NCI-H1436 treated with DMSO at 0.1 percent for 48 hours (cell line): ENCODE measurements at regions not wholly inside any gene's neighbourhood (a gene's known extent, or its start where the extent isn't known, plus 50 kb on each side); places are given as distances from the start of the nearest gene placed in this dataset.

Experiments used
- DNase-seq: peaks from one replicate; lab custom pipeline; 2025; lab: John Stamatoyannopoulos, UW

GRCh38 chr1:239886266-239886665 is 205.4 kb upstream of the FMN2 start:
- DNase-seq: no peak

GRCh38 chr1:239888639-239889038 is 203.0 kb upstream of the FMN2 start:
- no peak for DNase-seq

- no peak for DNase-seq
Measured at GRCh38 chr1:239891621-239892358, 199.9 kb upstream of the FMN2 start.

- no peak for DNase-seq
Measured at GRCh38 chr1:239892602-239893001, 199.1 kb upstream of the FMN2 start.

GRCh38 chr1:239893127-239893731 is 198.5 kb upstream of the FMN2 start:
- no peak for DNase-seq

GRCh38 chr1:239896569-239896968 is 195.1 kb upstream of the FMN2 start:
- DNase-seq: no peak

GRCh38 chr1:239896980-239897379 is 194.7 kb upstream of the FMN2 start:
- DNase-seq: no peak

- no peak for DNase-seq
Measured at GRCh38 chr1:239897458-239897857, 194.2 kb upstream of the FMN2 start.

GRCh38 chr1:239898062-239898730 is 193.5 kb upstream of the FMN2 start:
- peak; percentile 58 for DNase-seq

GRCh38 chr1:239899747-239900146 is 191.9 kb upstream of the FMN2 start:
- no peak for DNase-seq

GRCh38 chr1:239906394-239906793 is 185.3 kb upstream of the FMN2 start:
- DNase-seq: no peak

GRCh38 chr1:239909898-239910297 is 181.8 kb upstream of the FMN2 start:
- DNase-seq: no peak

GRCh38 chr1:239912471-239912870 is 179.2 kb upstream of the FMN2 start:
- no peak for DNase-seq

GRCh38 chr1:239913141-239913585 is 178.5 kb upstream of the FMN2 start:
- no peak for DNase-seq

GRCh38 chr1:239914751-239915231 is 176.9 kb upstream of the FMN2 start:
- DNase-seq: no peak

- no peak for DNase-seq
Measured at GRCh38 chr1:239918634-239919033, 173.0 kb upstream of the FMN2 start.

GRCh38 chr1:239920214-239920613 is 171.5 kb upstream of the FMN2 start:
- no peak for DNase-seq

- no peak for DNase-seq
Measured at GRCh38 chr1:239922778-239923522, 168.7 kb upstream of the FMN2 start.

GRCh38 chr1:239924741-239925350 is 166.8 kb upstream of the FMN2 start:
- no peak for DNase-seq

GRCh38 chr1:239926184-239926583 is 165.5 kb upstream of the FMN2 start:
- no peak for DNase-seq

GRCh38 chr1:239929317-239929716 is 162.4 kb upstream of the FMN2 start:
- DNase-seq: no peak

- no peak for DNase-seq
Measured at GRCh38 chr1:239930686-239931262, 160.9 kb upstream of the FMN2 start.
